Heart left ventricle (tissue), 16 donors: ENCODE measurements at regions not wholly inside any gene's neighbourhood (a gene's known extent, or its start where the extent isn't known, plus 50 kb on each side); places are given as distances from the start of the nearest gene placed in this dataset.

Source experiments
- ATAC-seq, 4 donors: fragments of 200-7000 bp; cut with Tn5 transposase; one replicate each; pipeline ENCODE4 v1.9.1; 2020 to 2022; ENCODE audit warnings: moderate library complexity in 4 of 4, mild to moderate bottlenecking in 3 of 4, moderate number of reproducible peaks in 1 of 4
- DNase-seq, 5 donors: peaks; one replicate each; pipeline ENCODE4 v3.0.0-alpha.2; 2020
- H3K27ac ChIP-seq, 12 donors: fragments of 200-600 bp; sonication (generic) in 4 of 12; one replicate each; pipeline versions ENCODE4 v1.5.0 to v1.8.0; 2016 to 2022; ENCODE audit warnings: mild to moderate bottlenecking in 2 of 12
- H3K27me3 ChIP-seq, 9 donors: fragments of 200-600 bp; sonication (generic) in 2 of 9; one replicate each; pipeline versions ENCODE4 v1.5.1 to v1.8.0; 2016 to 2022; ENCODE audit warnings: mild to moderate bottlenecking in 3 of 9
- H3K36me3 ChIP-seq, 9 donors: fragments of 200-600 bp; sonication (generic) in 2 of 9; one replicate each; pipeline versions ENCODE4 v1.5.0 to v1.8.0; 2018 to 2022; ENCODE audit warnings: mild to moderate bottlenecking in 2 of 9
- H3K4me1 ChIP-seq, 12 donors: fragments of 200-600 bp; sonication (generic) in 4 of 12; one replicate each; pipeline versions ENCODE4 v1.5.0 to v1.8.0; 2016 to 2022; ENCODE audit warnings: mild to moderate bottlenecking in 3 of 12
- H3K4me3 ChIP-seq, 12 donors: fragments of 200-600 bp; sonication (generic) in 4 of 12; one replicate each; pipeline versions ENCODE4 v1.5.0 to v1.8.0; 2017 to 2022; ENCODE audit warnings: mild to moderate bottlenecking in 9 of 12, moderate library complexity in 4 of 12
- H3K9me3 ChIP-seq, 12 donors: fragments of 200-600 bp; sonication (generic) in 4 of 12; one replicate each; pipeline versions ENCODE4 v1.5.0 to v1.8.0; 2016 to 2022; ENCODE audit warnings: mild to moderate bottlenecking in 1 of 12
- POLR2A ChIP-seq, 2 donors: fragments of 450-650 bp; IDR thresholded peaks; one replicate each; pipeline ENCODE4 v1.6.1; 2017; ENCODE audit warnings: antibody characterized with exemption in 2 of 2, mild to moderate bottlenecking in 2 of 2, moderate library complexity in 2 of 2
- WGBS, 4 donors: extraction: QIAGEN DNeasy Blood & Tissue Kit in 2 of 4; methylation state at CpG; one replicate each; pipeline versions ENCODE4 v1.1.5 to v1.1.7; 2013 to 2018; 5-methylcytosine and 5-hydroxymethylcytosine counted together
- intact Hi-C, 10 donors: fragments of 100-400 bp; cut with DNase I; formaldehyde crosslinking; loops; one replicate each; pipeline versions ENCODE4 v1.11.1 to v1.14.2; 2022
- TF ChIP-seq, protein P1 (sequence below), 12 donors: fragments of 200-600 bp; sonication (generic) in 4 of 12; IDR thresholded peaks; one replicate each; pipeline versions ENCODE4 v1.5.0 to v1.8.0; 2018 to 2022; ENCODE audit warnings: antibody characterized with exemption in 12 of 12, mild to moderate bottlenecking in 5 of 12
- donor health status: ischemic (EF 13 %, LVEDD 7.1; RV severe dilation, severe dysfunction).
- donor health status: healthy with polysubstance abuse.
- donor health status: DM: no; HTN: yes; CAD: no.
- donor health status: DM: no; HTN: no; CAD: no.
- donor health status: ischemic (EF 25% LVEDD 6.9; RV normal size, moderate dysfunction).
- donor health status: ischemic (EF 25% LVEDD 5.7; RV mildly dilated, moderate dysfunction).
- donor health status: healthy.
- donor health status: DM: yes; HTN: yes; CAD: no.
- donor health status: ischemic (EF 35%, LVEDD 5.7; RV mildly dilated, moderate dysfunction).
- donor health status: nonischemic (EF 11% LVEDD 7.7; RV severe dilation, severe dysfunction).
- donor health status: DM: yes; HTN: yes; CAD: no.
- donor health status: PGD.
- donor health status: ischemic (EF 29% LVEDD 5.4; RV normal size, mild dysfunction).
- donor health status: nonischemic (EF 23%, LVEDD 6.1; RV moderate dilation, normal function).

DNA sequence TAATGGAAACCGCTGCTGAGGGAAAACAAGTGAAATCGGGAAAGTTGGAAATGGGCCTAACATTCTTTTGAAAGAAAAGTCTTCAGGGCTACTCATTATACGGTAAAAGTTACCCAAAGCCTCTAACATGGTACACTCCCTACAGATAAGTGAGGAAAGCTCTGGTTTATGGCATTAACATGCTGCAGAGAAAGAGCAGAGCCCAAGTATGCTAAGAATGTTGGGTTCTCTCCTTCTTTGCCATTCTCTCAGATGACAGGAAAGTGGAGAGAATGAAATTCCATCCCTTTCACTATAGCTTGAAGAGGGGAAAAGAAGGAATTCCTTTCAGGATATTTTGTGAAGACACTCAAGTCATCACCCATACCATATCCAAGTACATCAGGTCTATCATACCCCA lies 348.0 kb downstream of the SEC23A start:
- no peak overlapping the region for H3K4me3 ChIP-seq
- H3K9me3 ChIP-seq: peaks cover 0 to 12% (median 0%) of the 10 kb centered on the region in 12 donors
- no peaks in the 10 kb centered on the region for H3K4me1 ChIP-seq
- 36 to 58% (median 46%) methylated on average over 3 of the region's 3 CpGs for WGBS, 4 donors
- H3K27me3 ChIP-seq: no peaks in the 10 kb centered on the region
- no peaks in the 10 kb centered on the region for H3K36me3 ChIP-seq
- no peak overlapping the region for H3K27ac ChIP-seq
- no peak for ATAC-seq
- TF ChIP-seq, protein P1, sequence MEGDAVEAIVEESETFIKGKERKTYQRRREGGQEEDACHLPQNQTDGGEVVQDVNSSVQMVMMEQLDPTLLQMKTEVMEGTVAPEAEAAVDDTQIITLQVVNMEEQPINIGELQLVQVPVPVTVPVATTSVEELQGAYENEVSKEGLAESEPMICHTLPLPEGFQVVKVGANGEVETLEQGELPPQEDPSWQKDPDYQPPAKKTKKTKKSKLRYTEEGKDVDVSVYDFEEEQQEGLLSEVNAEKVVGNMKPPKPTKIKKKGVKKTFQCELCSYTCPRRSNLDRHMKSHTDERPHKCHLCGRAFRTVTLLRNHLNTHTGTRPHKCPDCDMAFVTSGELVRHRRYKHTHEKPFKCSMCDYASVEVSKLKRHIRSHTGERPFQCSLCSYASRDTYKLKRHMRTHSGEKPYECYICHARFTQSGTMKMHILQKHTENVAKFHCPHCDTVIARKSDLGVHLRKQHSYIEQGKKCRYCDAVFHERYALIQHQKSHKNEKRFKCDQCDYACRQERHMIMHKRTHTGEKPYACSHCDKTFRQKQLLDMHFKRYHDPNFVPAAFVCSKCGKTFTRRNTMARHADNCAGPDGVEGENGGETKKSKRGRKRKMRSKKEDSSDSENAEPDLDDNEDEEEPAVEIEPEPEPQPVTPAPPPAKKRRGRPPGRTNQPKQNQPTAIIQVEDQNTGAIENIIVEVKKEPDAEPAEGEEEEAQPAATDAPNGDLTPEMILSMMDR (IDR thresholded peaks at IDR 0.05): no peak
- TF ChIP-seq POLR2A (IDR thresholded peaks at IDR 0.05): no peak
- DNase-seq: no peak
- intact Hi-C loops: no loop called here

DNA sequence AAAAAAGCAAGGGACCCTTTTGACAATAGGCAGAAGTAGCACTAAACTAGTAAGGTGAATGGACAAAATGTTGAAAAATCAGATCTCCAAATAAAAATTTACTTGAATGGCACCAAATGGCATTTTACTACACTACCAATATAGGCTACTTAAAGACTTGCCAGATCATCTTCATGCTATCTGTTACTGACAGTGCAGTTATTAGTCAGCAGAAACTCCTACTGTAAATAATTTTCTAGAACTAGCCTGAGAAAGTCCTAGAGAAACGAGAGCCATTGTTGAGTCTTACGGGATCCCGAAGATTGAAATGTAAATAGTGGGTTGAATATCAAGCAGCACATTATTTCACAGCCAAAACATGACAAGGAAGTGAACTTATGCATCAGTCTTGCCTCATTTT lies 350.3 kb downstream of the SEC23A start:
- Histone ChIP-seq H3K4me3 (no peak overlapping the region), H3K9me3 (peaks cover 0 to 12% (median 0%) of the 10 kb centered on the region in 12 donors), H3K4me1 (no peaks in the 10 kb centered on the region), H3K36me3 (no peaks in the 10 kb centered on the region), H3K27me3 (no peaks in the 10 kb centered on the region), H3K27ac (no peak overlapping the region)
- no peak for TF ChIP-seq POLR2A (IDR thresholded peaks at IDR 0.05)
- TF ChIP-seq, protein P1 (IDR thresholded peaks at IDR 0.05): no peak
- no peak for ATAC-seq
- intact Hi-C loops: no loop called here
- WGBS, 4 donors: 90% methylated on average over 3 of the region's 3 CpGs
- DNase-seq: no peak

DNA sequence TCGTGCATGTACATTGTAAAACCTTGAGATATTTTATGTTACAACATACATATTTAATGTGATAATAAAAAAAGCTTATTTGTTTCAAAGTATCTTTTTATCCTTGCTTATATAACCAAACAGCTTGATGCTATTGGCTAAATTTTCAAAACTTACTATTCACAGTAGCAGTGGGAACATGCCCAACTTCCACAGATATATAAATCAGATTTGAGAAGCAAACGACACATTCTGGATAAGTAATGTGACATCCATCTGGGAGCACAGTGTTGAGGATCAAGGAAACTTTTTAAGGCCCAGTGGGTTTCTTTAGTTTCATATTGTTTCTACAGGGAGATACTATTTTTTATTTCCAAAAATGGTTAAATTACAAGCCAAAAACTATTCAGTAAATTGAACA lies 350.7 kb downstream of the SEC23A start:
- no peak overlapping the region for H3K27ac ChIP-seq
- 76 to 79% (median 77%) methylated on average over 2 of the region's 2 CpGs for WGBS, 4 donors
- intact Hi-C loops: no loop called here
- H3K36me3 ChIP-seq: no peaks in the 10 kb centered on the region
- ATAC-seq (no peak), DNase-seq (no peak)
- TF ChIP-seq, protein P1 (IDR thresholded peaks at IDR 0.05): no peak
- TF ChIP-seq POLR2A (IDR thresholded peaks at IDR 0.05): no peak
- H3K4me1 ChIP-seq: no peaks in the 10 kb centered on the region
- H3K4me3 ChIP-seq: no peak overlapping the region
- H3K9me3 ChIP-seq: peaks cover 0 to 12% (median 0%) of the 10 kb centered on the region in 12 donors
- H3K27me3 ChIP-seq: no peaks in the 10 kb centered on the region

DNA sequence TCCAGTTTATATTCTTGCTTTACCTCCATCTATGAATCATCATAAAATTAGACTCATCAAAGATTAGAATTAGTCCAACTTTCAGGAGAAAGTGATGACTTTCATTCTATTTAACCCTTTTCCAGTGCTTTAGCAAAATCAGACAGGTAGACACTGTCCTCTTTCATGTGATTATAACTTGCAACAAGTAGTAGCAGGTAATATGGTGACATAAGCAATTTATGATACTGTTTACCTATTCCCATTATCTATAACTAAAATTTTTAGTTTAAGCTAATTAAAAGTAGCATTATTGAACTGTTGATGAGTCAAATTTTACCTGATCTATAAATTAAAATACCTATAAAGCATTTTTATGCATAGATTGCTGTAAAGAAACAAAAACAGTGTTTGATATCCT lies 351.6 kb downstream of the SEC23A start:
- H3K27ac ChIP-seq: no peak overlapping the region
- ATAC-seq (no peak), DNase-seq (no peak)
- H3K9me3 ChIP-seq: peaks cover 0 to 12% (median 0%) of the 10 kb centered on the region in 12 donors
- no peaks in the 10 kb centered on the region for H3K27me3 ChIP-seq
- TF ChIP-seq, protein P1 (IDR thresholded peaks at IDR 0.05): no peak
- no peak for TF ChIP-seq POLR2A (IDR thresholded peaks at IDR 0.05)
- intact Hi-C loops: no loop called here
- no peaks in the 10 kb centered on the region for H3K36me3 ChIP-seq
- H3K4me1 ChIP-seq: no peaks in the 10 kb centered on the region
- H3K4me3 ChIP-seq: no peak overlapping the region
